Ishikawa (cell line): ENCODE measurements at regions not wholly inside any gene's neighbourhood (a gene's known extent, or its start where the extent isn't known, plus 50 kb on each side); places are given as distances from the start of the nearest gene placed in this dataset.
A peak's percentile ranks its signal among the peaks of the same experiment; 100 is the strongest.

Source experiments
- CEBPB ChIP-seq: IDR thresholded peaks from 2 replicates; pipeline ENCODE4 v1.6.1; 2012
- EGR1 ChIP-seq: IDR thresholded peaks from 2 replicates; pipeline ENCODE4 v1.6.1; 2012
- EP300 ChIP-seq: IDR thresholded peaks from 2 replicates; pipeline ENCODE4 v1.6.1; 2012; ENCODE audit warnings: borderline replicate concordance
- FOXM1 ChIP-seq: IDR thresholded peaks from 2 replicates; pipeline ENCODE4 v1.6.1; 2012; ENCODE audit warnings: low read depth, borderline replicate concordance
- MAX ChIP-seq: IDR thresholded peaks from 2 replicates; pipeline ENCODE4 v1.6.1; 2012
- RAD21 ChIP-seq: IDR thresholded peaks from 2 replicates; pipeline ENCODE4 v1.6.1; 2012; ENCODE audit warnings: low read depth
- TAF1 ChIP-seq: IDR thresholded peaks from 2 replicates; pipeline ENCODE4 v1.6.1; 2012; ENCODE audit warnings: low read depth, mild to moderate bottlenecking
- TCF12 ChIP-seq: IDR thresholded peaks from 2 replicates; pipeline ENCODE4 v1.6.1; 2012; ENCODE audit warnings: low read depth
- TEAD4 ChIP-seq: IDR thresholded peaks from 2 replicates; pipeline ENCODE4 v1.6.1; 2012
- USF1 ChIP-seq: IDR thresholded peaks from 2 replicates; pipeline ENCODE4 v1.6.1; 2012
- YY1 ChIP-seq: IDR thresholded peaks from 2 replicates; pipeline ENCODE4 v1.6.1; 2012; ENCODE audit warnings: low read depth
- ZBTB7A ChIP-seq: IDR thresholded peaks from 2 replicates; pipeline ENCODE4 v1.6.1; 2012; ENCODE audit warnings: low read depth

- TF ChIP-seq MAX (no peak), ZBTB7A (no peak), RAD21 (peak; percentile 90), TCF12 (no peak), EP300 (no peak), CEBPB (no peak), TEAD4 (no peak), YY1 (no peak), TAF1 (no peak), USF1 (no peak), EGR1 (no peak), FOXM1 (no peak)
These were observed 617.6 kb downstream of the LRFN5 start for GRCh38 chr14:42224053-42224888.
